Osteoblast (primary cell): ENCODE measurements at regions not wholly inside any gene's neighbourhood (a gene's known extent, or its start where the extent isn't known, plus 50 kb on each side); places are given as distances from the start of the nearest gene placed in this dataset.

Source experiments
- DNase-seq: peaks from one replicate; pipeline ENCODE4 v3.0.0; 2011; ENCODE audit warnings: low spot score, mixed read lengths; ENCODE audit not compliant: insufficient read length; ENCODE audit errors: missing footprints
- H2AFZ ChIP-seq: 2 replicates; pipeline ENCODE4 v1.6.0; 2011; ENCODE audit warnings: mild to moderate bottlenecking, low read length
- H3K27ac ChIP-seq: 2 replicates; pipeline ENCODE4 v1.5.1; 2011; ENCODE audit warnings: mild to moderate bottlenecking, low read depth, low read length, moderate library complexity
- H3K27me3 ChIP-seq: 2 replicates; pipeline ENCODE4 v1.6.0; 2012; ENCODE audit warnings: mild to moderate bottlenecking, control low read depth, inconsistent platforms, low read length, moderate library complexity; ENCODE audit not compliant: insufficient read depth
- H3K36me3 ChIP-seq: 2 replicates; pipeline ENCODE4 v1.5.1; 2011; ENCODE audit warnings: mild to moderate bottlenecking, low read length, control low read depth, moderate library complexity; ENCODE audit not compliant: insufficient read depth
- H3K4me1 ChIP-seq: 2 replicates; pipeline ENCODE4 v1.5.1; 2011; ENCODE audit warnings: mild to moderate bottlenecking, low read length, control low read depth, moderate library complexity; ENCODE audit not compliant: insufficient read depth
- H3K4me2 ChIP-seq: 2 replicates; pipeline ENCODE4 v1.6.0; 2011; ENCODE audit warnings: mild to moderate bottlenecking, low read length; ENCODE audit not compliant: insufficient read depth
- H3K4me3 ChIP-seq: fragments of 200-600 bp; sonication (generic); 3 replicates; pipeline ENCODE4 v1.5.1; 2012; ENCODE audit warnings: mild to moderate bottlenecking, low read length, inconsistent platforms; ENCODE audit not compliant: insufficient read depth
- H3K79me2 ChIP-seq: 2 replicates; pipeline ENCODE4 v1.6.0; 2012; ENCODE audit warnings: mild to moderate bottlenecking, low read length, control low read depth, inconsistent platforms; ENCODE audit not compliant: insufficient read depth
- H3K9me3 ChIP-seq: 2 replicates; pipeline ENCODE4 v1.5.1; 2011; ENCODE audit warnings: low read depth, low read length, control low read depth
- H4K20me1 ChIP-seq: 2 replicates; pipeline ENCODE4 v1.6.0; 2012; ENCODE audit warnings: mild to moderate bottlenecking, low read length, control low read depth; ENCODE audit not compliant: insufficient read depth
- TF ChIP-seq, protein P1 (sequence below): IDR thresholded peaks from 2 replicates; pipeline ENCODE4 v1.5.1; 2011; ENCODE audit warnings: mild to moderate bottlenecking, low read depth, low read length, moderate library complexity; ENCODE audit errors: extremely low read depth

DNA sequence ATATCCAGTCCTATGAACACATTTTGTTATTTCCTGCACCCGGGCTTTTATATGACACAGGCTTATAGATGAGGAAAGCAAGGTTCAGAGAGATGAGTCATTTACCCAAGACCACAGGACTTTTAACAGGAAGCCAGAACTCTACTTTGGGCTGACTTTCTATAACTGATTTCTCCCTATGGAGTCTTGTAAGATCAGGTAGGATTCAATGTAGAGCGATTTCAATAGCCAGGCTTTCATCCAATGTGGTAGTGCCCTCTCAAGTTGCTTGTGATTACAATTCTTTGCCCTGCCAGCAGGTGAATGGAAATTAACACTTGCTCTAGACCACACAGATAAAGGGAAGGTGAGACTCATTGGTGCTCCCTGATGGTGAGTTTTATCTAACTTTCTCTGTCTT is 378.3 kb downstream of the INSC start:
- Histone ChIP-seq H2AFZ (no peak overlapping the region), H3K4me2 (no peak overlapping the region), H3K4me1 (no peaks in the 10 kb centered on the region), H3K79me2 (no peaks in the 10 kb centered on the region), H3K27me3 (no peaks in the 10 kb centered on the region), H3K36me3 (no peaks in the 10 kb centered on the region), H4K20me1 (no peaks in the 10 kb centered on the region), H3K27ac (no peak overlapping the region), H3K9me3 (no peaks in the 10 kb centered on the region), H3K4me3 (no peak overlapping the region)
- TF ChIP-seq, protein P1, sequence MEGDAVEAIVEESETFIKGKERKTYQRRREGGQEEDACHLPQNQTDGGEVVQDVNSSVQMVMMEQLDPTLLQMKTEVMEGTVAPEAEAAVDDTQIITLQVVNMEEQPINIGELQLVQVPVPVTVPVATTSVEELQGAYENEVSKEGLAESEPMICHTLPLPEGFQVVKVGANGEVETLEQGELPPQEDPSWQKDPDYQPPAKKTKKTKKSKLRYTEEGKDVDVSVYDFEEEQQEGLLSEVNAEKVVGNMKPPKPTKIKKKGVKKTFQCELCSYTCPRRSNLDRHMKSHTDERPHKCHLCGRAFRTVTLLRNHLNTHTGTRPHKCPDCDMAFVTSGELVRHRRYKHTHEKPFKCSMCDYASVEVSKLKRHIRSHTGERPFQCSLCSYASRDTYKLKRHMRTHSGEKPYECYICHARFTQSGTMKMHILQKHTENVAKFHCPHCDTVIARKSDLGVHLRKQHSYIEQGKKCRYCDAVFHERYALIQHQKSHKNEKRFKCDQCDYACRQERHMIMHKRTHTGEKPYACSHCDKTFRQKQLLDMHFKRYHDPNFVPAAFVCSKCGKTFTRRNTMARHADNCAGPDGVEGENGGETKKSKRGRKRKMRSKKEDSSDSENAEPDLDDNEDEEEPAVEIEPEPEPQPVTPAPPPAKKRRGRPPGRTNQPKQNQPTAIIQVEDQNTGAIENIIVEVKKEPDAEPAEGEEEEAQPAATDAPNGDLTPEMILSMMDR: no peak
- no peak for DNase-seq

DNA sequence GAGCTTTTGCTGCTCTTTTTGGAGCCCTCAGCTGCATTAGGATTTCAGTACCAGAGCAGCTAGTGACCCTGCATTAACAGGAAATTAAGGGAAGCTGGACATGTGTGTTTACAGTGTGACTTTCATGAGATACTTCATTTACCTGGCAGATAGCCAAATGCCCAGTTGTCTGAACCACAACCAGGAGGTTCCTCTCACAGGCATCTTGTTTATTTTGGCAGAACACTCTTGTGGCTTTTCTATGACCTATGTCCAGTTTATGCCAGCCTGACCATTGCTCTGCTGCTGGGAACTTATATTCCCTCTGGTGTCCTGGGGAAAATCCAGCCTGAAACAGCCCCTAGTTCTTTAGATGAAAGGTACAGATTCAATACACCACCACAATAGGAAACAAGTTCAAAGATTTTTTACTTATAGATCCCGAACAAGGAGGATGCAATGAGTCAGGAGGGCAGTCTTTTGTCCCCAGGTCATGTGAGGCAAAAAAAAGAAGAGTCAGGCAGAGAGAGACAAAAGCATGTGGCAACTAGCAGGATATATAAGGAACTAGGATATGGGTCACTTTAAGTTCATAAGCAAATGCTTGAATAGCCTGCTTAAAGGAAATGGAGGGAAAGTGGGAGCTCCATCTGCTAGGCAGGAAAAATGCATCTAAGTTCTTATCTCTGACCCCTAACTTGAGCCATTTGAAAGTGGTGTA is 379.3 kb downstream of the INSC start:
- H3K27me3 ChIP-seq: no peaks in the 10 kb centered on the region
- H3K9me3 ChIP-seq: no peaks in the 10 kb centered on the region

DNA sequence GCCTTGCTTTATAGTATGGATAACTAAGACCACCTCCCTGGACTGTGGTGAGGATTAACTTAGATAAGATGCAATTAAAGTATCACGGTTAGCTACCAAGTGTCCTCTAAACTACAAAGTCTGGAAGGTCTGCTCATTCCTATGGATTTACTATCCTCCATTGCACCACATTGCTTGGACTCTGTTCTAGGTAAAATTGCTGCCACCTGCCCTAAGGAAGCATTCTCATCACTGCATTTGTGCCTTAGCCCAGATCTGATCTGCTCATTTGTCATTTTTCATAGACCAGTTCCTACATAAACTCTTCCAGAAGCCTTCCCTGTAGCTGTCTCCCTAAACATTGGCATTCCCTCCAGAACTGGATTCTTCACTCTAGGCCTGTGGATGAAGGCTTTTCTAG is 380.0 kb downstream of the INSC start:
- DNase-seq: no peak
- TF ChIP-seq, protein P1: no peak
- Histone ChIP-seq H3K9me3 (no peaks in the 10 kb centered on the region), H2AFZ (no peak overlapping the region), H4K20me1 (no peaks in the 10 kb centered on the region), H3K4me3 (no peak overlapping the region), H3K27ac (no peak overlapping the region), H3K79me2 (no peaks in the 10 kb centered on the region), H3K4me1 (no peaks in the 10 kb centered on the region), H3K4me2 (no peak overlapping the region), H3K27me3 (no peaks in the 10 kb centered on the region), H3K36me3 (no peaks in the 10 kb centered on the region)

More for the DNA sequence above, 379.3 kb downstream of the INSC start:
- Histone ChIP-seq H3K4me1 (no peaks in the 10 kb centered on the region), H3K27ac (no peak overlapping the region), H3K4me3 (no peak overlapping the region), H4K20me1 (no peaks in the 10 kb centered on the region), H2AFZ (no peak overlapping the region), H3K79me2 (no peaks in the 10 kb centered on the region), H3K4me2 (no peak overlapping the region), H3K36me3 (no peaks in the 10 kb centered on the region)
- DNase-seq: no peak
- TF ChIP-seq, protein P1: no peak

DNA sequence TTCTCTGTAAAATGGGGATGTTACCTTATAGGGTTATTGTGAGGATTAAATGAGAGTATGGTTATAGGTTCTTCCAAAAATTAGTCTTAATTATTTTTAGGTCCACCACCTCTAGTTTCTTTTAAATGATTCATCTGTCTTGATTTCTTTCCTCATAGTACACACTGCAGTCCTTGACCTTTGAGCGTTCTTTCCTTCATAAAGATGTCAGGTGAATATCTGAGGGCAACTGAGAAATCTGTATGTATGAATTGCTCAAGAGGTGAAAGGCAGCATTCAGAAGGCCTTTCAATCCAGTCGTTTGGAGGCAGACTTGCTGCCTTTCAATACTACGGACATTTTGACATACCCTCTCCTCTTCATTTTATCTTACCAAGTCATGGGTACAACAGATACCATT is 380.7 kb downstream of the INSC start:
- Histone ChIP-seq H2AFZ (no peak overlapping the region), H4K20me1 (no peaks in the 10 kb centered on the region), H3K4me3 (no peak overlapping the region), H3K27ac (no peak overlapping the region), H3K27me3 (no peaks in the 10 kb centered on the region), H3K79me2 (no peaks in the 10 kb centered on the region), H3K9me3 (no peaks in the 10 kb centered on the region), H3K36me3 (no peaks in the 10 kb centered on the region), H3K4me1 (no peaks in the 10 kb centered on the region), H3K4me2 (no peak overlapping the region)
- DNase-seq: no peak
- TF ChIP-seq, protein P1: no peak
